ENCODE measurements at regions not wholly inside any gene's neighbourhood (a gene's known extent, or its start where the extent isn't known, plus 50 kb on each side); places are given as distances from the start of the nearest gene placed in this dataset.

- no peak overlapping the region for H4K91ac ChIP-seq (ENCODE audit: insufficient read length, low read depth, low read length)
- no peak overlapping the region for H2BK20ac ChIP-seq (ENCODE audit: low read depth, low read length, poor library complexity, severe bottlenecking)
- H3K4me1 ChIP-seq (ENCODE audit: insufficient read depth, low read length): no peaks in the 10 kb centered on the region; the same call in 1 of the 2 replicates
- no peak for TF ChIP-seq CTCF (conservative IDR thresholded peaks at IDR 0.05)
- no peak overlapping the region for H3K14ac ChIP-seq (ENCODE audit: insufficient read depth, low read length)
- no peaks in the 10 kb centered on the region for H3K9me3 ChIP-seq (ENCODE audit: control insufficient read depth, low read depth, low read length)
- no peaks in the 10 kb centered on the region for H3K27me3 ChIP-seq (ENCODE audit: insufficient read depth, low read length)
- no peaks in the 10 kb centered on the region for H3K79me1 ChIP-seq (ENCODE audit: insufficient read depth, low read depth, low read length, poor library complexity, severe bottlenecking)
- no peak overlapping the region for H3K23ac ChIP-seq (ENCODE audit: insufficient read length, low read depth, low read length)
- H2BK5ac ChIP-seq (ENCODE audit: insufficient read length, low read length): no peak overlapping the region
- H3K27ac Mint-ChIP-seq: peak overlapping the region in 2 of 3 experiments; percentile 43 to 65; a peak in 3 of 7 replicates
- H3K4ac ChIP-seq (ENCODE audit: low read depth, low read length): no peak overlapping the region
- H3K9me3 Mint-ChIP-seq: no peaks in the 10 kb centered on the region
- no peaks in the 10 kb centered on the region for H3K23me2 ChIP-seq (ENCODE audit: insufficient read length, low read depth, low read length, poor library complexity, severe bottlenecking)
- H2BK120ac ChIP-seq (ENCODE audit: low read depth, low read length, poor library complexity, severe bottlenecking): no peak overlapping the region
- no peak overlapping the region for H2AK5ac ChIP-seq (ENCODE audit: insufficient read length, low read length)
- H2AFZ ChIP-seq (ENCODE audit: low read length): no peak overlapping the region
- H3K79me2 ChIP-seq (ENCODE audit: insufficient read depth, low read length): no peaks in the 10 kb centered on the region
- H3K4me2 ChIP-seq (ENCODE audit: insufficient read depth, insufficient read length, low read length): no peak overlapping the region
- H4K20me1 ChIP-seq (ENCODE audit: control insufficient read depth, insufficient read depth, insufficient read length): no peaks in the 10 kb centered on the region
- H2BK12ac ChIP-seq (ENCODE audit: insufficient read length, low read depth, low read length): no peak overlapping the region
- 0 out of 7 replicates have a peak, but pooled peaks cover 0 to 3% (median 0%) of the 10 kb centered on the region in 3 experiments for H3K36me3 Mint-ChIP-seq (ENCODE audit: insufficient read depth in 1 of 3, low read depth in 3 of 3)
- no peak overlapping the region for H2BK15ac ChIP-seq (ENCODE audit: low read depth, low read length)
- H3K4me1 Mint-ChIP-seq: peaks cover 22 to 25% of the 10 kb centered on the region in 2 experiments
- H3K9ac ChIP-seq (ENCODE audit: extremely low read depth, insufficient read length, low read length): no peak overlapping the region
- H4K8ac ChIP-seq (replicated peaks; ENCODE audit: insufficient read length, low read depth, low read length): no peak overlapping the region
- H4K5ac ChIP-seq (ENCODE audit: insufficient read length, low read depth, low read length): no peak overlapping the region
- no peak overlapping the region; a peak in 1 of 5 replicates for H3K4me3 Mint-ChIP-seq
- H3K56ac ChIP-seq (ENCODE audit: insufficient read length, low read depth, low read length): no peak overlapping the region
- H3K27me3 Mint-ChIP-seq (ENCODE audit: low read depth): peaks cover 7% of the 10 kb centered on the region
- H3K27ac ChIP-seq (ENCODE audit: insufficient read length, low read depth, low read length): no peak overlapping the region
- no CpG with 5 or more reads among the region's 8 CpGs for WGBS (ENCODE audit: extremely low coverage, insufficient read length, low lambda C conversion rate)
- H3K18ac ChIP-seq (ENCODE audit: insufficient read length, low read depth, low read length): no peak overlapping the region
- H3T11ph ChIP-seq (ENCODE audit: low read length): no peak overlapping the region
- DNase-seq: no peak
Measured at GRCh38 chr18:49668574-49669275, 106.9 kb downstream of the LIPG start.
